Stimulated activated CD8-positive, alpha-beta memory T cell treated with anti-CD3 and anti-CD28 coated beads, Interleukin-4, amount 100 ng/mL, for 48 hours (primary cell): ENCODE measurements at regions not wholly inside any gene's neighbourhood (a gene's known extent, or its start where the extent isn't known, plus 50 kb on each side); places are given as distances from the start of the nearest gene placed in this dataset.
"Not testable (repeated sequence)": the region's sequence is repeated elsewhere in the genome, so short reads cannot be mapped to it uniquely, and the experiment has no call there.

ENCODE experiments used
- DNase-seq: peaks from one replicate; pipeline ENCODE4 v3.0.0-alpha.2; 2020

DNA sequence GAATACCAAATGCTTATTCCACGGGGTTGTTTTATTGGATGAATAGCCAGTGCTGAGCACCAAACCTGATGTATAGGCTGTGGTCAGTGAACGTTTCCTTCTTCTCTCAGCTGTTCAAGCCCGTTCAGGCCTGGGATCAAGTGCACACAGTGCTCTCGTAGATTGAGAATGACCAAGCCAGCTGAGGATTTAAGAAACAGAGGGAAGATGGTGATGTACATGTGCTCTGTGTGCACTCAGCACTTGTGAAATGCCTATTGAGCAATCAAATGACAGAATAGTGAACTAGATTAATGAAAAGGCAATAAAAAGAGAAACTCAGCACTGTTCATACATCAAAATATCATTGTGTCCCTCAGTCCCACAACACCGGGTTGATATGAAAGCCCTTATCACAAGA, 302.5 kb downstream of the BMPER start:
- no peak for DNase-seq

DNA sequence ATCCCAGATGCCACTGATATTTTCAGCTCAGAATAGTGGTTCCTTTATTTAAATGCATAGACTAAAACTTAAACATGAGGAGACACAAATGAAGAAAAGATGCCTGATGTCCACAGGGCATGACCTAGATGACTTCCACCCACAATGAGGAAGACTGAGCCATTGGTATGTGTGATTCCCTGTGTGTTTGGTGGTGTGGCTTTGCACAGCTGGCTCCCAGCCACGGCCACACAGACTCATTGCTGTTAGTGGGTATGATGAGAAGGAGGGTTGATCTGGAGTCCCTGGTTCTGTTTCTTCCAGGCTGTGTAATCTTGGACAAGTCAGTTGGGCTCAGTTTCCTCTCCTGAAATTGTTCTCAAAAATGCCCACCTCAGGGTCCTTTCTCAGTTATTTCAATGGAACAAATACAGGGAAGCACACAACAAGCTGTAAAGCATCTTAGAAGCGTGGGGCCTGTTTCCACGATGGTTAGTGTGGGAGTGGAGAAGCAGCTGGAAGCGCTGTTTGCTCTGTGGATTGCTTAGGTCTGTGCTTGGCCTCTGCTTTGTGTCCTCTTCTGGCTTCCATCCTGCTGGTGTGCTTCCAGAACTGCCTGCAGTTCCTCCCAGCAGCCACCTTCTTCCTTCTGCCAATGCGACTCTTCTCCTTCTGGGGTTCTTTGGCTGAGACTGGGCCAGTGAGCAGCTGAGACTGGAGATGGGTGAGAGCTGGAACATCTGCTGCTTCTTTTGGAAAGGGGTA, 303.7 kb downstream of the BMPER start:
- no peak for DNase-seq

DNA sequence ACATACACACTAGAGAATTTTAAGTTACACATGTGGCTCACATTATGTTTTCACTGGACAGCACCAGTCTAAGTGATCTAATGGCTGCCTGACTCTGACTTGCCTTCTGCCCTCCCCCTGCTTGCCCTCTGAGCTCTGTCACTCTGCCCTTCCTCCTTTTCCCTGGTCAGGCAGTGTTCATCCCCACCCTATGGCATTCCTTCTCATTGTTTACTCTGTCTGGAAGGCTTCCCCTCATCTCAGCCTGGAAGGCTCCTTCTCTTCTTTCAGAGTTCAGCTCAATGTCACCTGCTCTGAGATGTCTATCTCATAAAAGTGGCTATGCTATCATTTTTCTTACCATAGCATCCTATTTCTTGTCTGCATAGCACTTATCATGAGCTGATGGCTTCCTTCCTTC, 305.7 kb downstream of the BMPER start:
- no peak for DNase-seq

DNA sequence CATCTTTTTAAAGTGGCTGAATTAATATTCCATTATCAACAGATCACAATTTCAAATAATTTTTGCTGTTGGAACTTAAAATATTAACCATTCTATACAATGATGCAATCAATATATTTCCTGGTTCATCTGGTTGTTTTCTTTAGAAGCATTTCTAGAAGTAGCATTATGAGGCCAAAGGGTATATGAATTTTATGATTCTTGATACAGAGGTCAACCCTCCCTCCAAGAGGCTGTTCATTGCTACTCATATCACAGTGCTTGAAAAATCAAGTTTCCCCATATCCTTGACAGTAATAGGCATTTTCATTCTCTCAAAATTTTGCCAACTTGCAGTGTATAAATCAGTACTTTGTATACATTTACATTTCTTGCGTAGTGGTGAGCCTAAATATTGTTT, 312.6 kb downstream of the BMPER start:
- DNase-seq: no peak

DNA sequence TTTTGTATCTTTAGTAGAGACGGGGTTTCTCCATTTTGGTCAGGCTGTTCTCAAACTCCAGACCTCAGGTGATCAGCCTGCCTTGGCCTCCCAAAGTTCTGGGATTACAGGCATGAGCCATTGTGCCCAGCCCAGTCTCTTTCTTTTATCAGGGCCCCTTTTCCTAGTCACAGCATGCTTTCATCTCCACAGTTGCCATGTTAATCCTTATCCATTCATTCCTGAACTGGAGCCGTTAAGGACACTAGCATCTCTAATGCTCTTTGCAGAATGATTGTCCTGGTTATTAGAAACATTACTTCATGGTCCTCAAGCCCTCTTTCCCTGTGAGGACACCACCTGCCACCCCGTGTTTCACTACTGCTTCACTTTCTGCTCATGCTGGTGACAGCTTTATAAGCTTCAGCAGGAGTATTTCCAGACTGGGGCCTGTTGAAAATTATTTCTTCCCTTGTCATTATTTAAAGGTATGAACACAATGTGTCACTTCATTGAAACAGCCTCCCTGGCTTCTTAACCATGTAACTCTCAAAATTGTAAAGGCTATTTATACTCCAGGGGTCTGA, 313.9 kb downstream of the BMPER start:
- no peak for DNase-seq

DNA sequence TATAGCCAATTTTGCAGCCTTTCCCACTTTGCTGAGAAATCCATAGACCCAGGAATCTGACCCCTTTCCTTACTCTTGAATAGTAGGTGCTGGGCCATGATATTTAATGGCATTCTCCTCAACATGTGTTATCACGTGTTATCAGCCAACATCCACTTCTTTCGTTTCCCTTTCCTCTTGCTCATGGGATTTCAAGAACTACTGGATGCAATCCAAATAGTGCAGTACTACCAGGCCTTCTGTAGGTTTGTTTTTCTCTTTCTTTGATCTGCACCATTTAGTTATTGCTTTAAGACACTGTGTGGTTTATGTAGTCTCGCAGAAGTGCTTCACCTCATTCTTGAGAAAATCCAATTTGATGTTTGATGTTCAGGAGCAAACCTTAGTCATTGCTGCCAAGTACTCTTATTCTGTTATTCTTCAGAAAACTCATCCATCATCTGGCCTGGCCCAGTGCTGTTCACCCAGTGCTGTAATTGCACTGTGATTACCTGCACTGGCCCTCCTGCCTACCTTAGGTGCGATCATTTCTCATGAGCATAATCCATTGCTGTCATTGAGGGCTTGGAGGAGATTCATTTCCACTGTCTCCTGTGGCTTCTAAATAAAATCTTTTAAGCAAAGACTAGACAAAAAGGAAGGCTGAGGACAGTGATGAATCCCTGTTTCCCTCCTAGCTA, 315.3 kb downstream of the BMPER start:
- no peak for DNase-seq

DNA sequence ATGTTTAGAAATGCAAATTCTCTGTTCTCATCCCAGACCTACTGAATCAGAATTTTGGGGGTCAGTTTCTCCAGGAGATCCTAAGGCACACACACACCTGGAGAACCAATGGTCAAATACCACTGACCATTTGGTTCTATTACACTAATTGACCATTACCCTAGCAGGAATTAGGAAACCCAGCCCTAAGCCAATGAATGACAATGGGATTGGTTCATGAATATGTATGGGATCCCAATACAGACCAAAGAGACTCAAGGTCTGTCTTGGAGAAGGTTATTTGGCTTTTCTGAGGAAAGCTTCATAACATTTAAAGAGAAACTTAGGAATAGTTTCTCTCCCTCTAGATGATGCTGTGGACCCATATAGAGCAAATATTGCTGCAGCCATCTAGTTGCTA, 317.0 kb downstream of the BMPER start:
- DNase-seq: no peak

DNA sequence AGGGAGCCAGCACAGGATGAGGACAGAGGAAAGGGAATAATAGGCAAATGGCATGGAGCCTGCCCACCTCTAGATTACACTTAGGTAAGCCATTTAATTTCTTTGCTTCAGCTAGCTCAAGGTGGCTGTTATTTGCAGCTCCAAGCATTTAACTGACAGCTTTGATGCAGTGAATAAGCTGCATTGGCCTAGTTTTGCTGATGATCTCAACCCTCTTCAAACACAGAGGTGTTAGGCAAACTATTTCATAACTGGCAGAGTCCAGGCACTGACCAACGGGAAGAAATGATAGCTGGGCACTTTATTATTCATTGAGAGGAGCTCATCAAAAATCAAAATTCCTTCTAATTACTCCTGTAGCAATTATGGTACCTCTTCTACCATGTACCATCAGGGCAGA, 317.4 kb downstream of the BMPER start:
- no peak for DNase-seq

DNA sequence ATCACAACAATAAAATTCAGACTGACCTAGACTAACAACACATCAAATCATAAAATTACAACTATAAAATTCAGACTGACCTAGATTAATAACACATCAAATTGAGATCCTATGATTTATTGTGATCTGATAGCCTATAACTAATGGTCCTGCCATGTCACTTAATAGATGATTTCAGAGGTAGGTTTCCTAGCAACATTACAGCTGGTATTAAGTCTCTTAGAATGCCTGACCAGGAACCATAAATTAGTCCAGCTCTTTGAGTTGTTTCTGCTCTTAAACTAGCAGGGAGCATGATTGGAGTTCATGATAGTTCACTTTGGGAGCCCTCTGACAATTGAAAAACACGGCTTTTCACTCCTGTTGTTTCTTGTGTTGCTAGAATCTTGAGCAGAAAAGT, 318.9 kb downstream of the BMPER start:
- DNase-seq: no peak

DNA sequence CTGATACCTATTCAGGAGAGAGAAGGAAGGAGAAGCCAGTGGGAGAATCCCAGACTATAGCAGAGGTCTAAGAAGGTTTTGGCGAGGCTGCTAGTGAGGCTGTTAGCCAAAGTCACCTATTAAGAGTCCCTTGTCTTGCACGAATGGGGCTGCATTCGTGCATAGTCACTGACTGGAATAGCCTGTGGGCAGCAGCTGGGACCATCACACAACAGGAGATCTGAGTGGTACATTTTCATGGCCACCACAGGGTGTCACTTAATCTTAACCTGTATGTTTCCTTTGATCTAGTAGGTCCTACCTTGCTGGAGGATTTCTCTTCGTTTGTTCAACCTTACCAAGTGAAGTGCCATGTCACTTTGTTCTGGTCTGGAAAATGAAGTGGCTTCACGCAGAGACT, 319.9 kb downstream of the BMPER start:
- DNase-seq: no peak

DNA sequence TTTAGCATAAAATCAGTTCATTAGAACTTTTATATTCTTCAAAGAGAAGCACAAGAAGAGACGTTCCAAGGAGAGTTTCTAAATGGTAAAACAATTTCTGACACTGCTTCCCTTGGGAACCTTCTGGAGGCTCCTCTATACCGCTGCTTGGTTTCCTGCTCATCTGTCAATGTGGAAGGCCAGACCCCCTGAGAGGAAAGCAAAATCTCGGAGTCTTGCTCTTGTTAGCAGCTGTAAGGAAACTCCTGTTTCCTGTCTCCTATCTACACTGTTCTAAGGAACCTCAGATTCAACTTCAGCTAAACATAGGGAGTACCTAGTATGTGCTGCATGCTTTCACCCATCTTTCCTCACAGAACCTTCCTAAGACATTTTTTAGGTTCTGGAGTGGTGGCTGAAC, 322.2 kb downstream of the BMPER start:
- DNase-seq: no peak

DNA sequence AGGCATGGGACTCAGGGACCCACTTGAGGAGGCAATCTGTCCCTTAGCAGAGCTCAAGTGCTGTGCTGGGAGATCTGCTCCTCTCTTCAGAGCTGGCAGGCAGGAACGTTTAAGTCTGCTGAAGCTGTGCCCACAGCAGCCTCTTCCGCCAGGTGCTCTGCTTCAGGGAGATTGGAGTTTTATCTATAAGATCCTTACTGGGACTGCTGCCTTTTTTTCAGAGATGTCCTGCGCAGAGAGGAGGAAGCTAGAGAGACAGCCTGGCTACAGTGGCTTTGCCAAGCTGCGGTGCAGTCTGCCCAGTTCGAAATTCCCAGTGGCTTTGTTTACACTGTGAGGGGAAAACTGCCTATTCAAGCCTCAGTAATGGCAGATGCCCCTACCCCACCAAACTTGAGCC, 329.8 kb downstream of the BMPER start:
- not testable (repeated sequence) for DNase-seq

DNA sequence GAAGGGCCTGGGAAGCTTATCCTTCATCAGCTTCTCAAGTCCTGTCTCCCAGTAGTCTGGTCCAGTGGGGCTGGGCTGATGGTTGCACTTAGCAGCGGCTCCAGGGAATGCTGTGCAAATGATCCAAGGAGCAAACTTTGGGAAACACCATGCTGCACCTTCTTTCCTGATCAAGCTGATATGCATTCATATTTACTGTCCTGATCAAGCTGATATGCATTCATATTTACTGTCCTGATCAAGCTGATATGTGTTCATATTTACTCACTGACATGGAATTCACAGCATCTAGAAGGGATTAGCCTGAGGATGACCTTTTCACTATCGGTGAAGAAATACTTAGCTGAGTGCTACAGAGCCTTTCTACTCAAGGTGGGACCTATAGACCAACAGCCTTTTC, 330.7 kb downstream of the BMPER start:
- DNase-seq: no peak

DNA sequence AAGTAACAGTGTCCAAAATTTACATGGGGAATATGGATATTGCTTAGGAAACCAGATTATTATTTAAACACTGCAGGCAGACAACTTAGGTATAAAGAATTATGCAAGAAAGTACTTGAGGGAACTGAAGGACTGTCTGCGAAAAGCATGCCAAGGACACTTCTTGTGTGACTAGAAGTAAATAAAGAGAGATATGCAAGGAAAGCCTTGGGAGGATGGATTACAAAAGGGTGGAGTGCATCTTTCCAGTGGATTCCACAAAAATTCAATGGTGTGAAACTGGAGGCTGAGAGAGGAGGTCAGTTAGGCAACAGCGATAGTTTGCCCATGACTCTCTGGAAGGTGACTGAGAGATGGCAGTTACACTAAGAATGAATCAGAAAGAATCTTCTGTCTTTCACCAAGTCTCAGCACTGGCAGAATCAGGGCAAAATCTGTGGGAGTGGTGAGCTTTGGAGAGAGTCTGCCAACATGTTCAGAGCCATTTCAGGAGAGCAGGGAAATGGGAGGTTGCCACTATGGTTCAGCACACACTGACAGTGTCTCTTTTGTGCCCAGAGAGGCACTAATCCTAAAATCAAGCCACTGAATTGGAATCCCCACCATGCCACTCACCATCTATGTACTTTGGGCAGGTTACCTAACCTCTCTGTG, 331.6 kb downstream of the BMPER start:
- DNase-seq: no peak

DNA sequence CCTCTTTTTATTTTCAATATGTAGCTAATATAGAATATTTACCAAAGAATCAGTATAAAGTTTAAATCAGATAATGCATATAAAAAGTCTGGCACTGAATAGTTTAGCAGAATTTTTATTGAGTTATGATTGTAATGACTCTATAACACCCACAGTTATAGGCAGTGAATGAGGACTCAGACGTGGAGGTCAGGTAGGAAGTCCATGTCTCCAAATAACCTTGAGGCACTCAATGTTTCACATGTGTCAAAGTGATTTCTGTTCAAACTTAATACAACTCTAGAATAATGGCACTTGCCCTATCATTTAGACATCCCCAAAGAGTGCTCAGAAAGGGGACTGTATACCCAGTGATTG, 332.1 kb downstream of the BMPER start:
- DNase-seq: no peak

DNA sequence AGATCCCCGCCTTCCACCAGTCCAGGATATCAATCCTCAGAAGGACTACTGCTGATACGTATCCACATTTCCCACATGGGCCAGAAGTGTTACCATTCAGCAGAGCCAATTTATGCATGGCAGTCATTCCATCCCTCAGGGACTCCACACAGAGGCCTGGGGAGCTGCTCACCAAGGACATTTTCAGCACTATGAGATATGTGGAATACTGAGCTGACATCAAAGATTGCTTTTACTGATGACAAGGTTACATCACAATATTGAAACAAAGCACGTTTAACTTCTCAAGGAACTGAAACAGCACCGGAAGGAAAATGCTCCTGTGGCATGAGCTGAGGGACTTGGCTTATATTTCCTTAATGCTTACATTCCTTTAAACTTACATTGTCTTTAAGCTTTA, 335.1 kb downstream of the BMPER start:
- DNase-seq: no peak

DNA sequence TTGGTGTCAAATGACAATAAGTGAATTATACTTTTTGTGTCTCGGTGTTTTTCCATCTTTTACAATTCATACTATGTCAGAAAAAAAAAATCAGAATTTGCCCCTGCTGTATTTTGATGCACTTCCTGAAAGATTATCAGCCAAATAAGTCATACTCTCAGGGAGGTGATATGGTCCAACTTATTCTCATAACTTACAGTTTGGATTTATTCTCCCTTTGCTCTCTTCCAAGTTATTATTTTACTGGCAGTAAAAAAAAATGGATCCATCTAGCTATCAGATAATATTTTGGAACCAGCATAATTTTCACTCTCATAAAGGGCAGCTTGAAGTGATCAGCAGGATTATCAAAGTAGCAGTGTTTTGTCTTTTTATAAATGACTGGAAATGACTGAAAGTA, 337.1 kb downstream of the BMPER start:
- no peak for DNase-seq

DNA sequence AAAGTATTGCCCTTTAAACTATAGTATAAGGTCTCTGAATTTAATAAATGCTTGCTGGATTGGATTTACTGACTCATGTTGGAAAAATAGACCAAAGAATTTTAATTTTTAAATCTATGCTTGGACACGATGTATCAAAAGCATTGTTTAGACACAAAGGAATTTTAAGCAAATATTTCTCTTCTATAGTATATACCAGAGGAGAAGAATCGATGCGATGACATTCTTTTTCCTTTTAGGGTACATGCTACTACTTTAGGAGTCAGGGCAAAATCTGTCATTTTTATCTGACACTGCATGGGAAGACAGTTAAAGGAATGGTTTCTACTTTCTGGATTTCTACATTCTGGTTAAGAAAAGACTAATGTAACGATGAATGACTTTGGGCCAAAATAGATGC, 339.9 kb downstream of the BMPER start:
- DNase-seq: no peak

DNA sequence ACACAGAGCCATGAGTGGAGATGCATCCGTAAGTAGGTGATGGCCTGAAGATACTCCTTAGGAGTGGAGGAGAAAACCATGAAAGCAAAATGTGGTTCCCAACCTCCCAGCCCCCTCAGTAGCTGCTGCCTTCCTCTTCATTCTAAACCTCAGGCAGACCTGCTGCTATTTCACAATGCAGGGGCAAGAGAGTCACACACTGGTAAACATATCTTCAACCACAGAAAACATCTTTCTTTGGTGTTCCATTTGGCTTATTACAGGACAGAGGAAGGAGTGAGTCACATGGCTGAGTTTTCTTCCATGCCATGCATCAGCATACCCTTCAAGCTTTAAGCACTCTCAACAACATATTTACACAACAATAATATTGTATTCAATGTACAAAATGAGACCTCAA, 342.1 kb downstream of the BMPER start:
- DNase-seq: no peak

DNA sequence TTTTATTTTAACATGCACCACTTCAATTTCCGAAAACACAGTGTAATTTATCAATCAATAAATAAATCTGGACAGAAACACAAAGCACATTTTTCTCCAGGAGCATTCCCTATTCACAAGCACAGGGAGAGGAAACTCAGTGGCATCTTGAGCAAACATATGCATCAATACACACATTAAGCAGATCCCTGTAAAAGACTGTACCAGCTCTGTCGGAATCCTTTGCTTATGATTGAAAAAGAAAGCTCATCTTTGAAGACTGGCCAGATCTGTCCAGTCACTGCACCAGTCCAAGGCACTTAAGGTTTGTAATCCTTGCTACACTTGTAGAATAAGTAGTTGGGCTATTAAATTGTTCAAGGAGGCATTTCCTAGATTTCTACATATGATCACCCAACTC, 343.9 kb downstream of the BMPER start:
- no peak for DNase-seq

DNA sequence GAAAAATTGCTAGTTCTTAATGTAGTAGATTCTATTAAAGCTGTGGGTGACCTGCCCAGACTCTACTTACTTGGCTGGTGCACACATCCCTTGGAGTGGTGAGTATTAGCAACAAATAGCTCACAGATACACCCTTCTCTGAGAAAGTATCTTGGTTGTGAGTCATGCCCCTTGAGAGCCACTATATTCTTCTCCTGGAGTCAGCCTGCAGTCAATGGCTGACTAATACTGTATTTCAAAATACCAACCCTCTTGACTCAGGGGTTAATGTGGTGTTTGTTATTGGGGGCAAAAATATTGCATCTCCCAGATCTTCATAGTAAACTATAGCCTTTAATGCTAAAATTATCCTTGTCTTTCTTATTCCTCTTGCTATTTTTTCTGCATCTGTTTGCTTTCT, 354.9 kb downstream of the BMPER start:
- no peak for DNase-seq

DNA sequence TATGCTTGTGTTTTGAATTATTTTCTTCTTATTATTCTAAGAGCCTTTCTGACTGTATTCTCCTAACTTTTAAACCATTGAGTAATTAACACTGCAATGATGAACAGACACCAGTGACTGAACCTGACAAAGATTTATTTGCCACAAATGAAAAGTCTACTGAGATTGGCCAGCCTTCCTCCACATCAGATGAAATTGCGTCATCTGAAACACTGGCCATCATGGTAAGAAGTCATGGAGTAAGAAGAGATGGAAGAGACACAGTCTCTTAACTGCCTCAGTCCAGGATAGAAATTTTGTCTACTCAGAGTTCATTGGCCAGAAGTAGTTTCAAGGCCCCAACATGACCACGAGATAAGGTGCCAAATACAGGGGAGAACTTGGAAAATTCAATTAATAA, 357.8 kb downstream of the BMPER start:
- no peak for DNase-seq

DNA sequence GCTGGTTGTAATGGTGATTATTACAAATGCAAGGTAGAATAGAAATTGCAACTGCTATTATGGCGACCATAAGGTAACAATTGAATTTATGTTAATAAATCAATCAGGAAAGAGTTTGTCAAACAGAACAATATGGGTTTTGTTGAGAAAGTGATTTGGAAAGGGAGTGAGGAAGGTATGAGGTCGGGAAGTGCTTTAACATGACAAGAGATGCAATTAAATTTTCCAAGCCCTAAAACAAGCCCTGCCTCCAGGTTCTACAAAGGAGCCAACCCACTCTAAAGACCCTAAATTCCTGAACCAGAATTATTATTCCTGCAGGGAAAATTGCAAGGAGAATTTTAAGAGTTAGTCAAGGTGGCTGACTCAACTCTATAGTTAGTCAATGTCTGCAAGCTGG, 363.7 kb downstream of the BMPER start:
- DNase-seq: no peak

DNA sequence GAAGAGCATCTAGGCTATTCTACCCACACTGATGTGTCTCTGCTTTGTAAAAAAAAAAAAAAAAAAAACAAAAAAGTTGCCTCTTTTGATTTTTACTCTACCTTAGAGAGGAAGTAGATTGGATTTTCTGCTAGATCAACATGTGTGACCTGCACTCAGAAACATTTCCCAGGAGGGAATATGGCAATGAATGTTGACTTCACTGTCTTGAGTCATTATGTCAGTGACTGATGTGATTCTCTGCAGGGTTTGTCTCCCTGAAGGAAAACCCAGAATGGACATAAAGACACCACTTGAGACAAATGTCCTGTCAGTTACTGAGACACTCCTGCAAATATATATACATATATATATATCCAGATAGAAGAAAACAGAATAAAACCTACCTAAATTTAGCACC, 370.3 kb downstream of the BMPER start:
- no peak for DNase-seq
